SHP77 (cell line): ENCODE measurements at regions not wholly inside any gene's neighbourhood (a gene's known extent, or its start where the extent isn't known, plus 50 kb on each side); places are given as distances from the start of the nearest gene placed in this dataset.
A peak's percentile ranks its signal among the peaks of the same experiment; 100 is the strongest.

Experiments
- DNase-seq, 2 experiments: peaks; one replicate each; lab custom pipeline; 2025; lab: John Stamatoyannopoulos, UW

DNA sequence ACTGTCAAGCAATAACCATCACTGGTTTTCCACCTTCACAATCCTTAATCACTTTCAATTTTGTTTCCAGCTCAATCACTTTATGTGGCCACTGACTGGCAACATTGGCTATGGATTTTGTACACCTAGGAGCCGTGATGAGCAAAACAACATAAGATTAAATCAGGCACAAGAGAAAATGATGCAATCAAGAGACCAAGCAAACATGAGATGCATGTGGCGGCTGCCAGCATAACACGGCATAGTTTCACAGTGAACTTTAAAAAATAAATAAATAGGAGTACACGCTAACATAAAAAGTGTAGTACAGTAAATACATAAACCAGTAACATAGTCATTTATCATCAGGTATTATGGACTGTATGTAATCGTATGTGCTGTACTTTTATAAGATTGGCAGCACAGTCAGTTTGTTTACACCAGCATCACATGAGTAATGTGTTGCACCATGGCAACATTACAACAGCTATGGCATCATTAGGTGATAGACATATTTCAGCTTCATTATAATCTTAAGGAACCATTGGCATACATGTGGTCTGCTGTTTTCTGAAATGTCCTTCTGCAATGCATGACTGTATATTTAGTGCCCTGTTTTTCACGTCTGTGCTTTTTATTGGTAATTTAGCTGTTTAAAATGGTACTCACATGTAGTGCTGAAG, 83.3 kb upstream of the PRDM11 start:
- DNase-seq: no peak

DNA sequence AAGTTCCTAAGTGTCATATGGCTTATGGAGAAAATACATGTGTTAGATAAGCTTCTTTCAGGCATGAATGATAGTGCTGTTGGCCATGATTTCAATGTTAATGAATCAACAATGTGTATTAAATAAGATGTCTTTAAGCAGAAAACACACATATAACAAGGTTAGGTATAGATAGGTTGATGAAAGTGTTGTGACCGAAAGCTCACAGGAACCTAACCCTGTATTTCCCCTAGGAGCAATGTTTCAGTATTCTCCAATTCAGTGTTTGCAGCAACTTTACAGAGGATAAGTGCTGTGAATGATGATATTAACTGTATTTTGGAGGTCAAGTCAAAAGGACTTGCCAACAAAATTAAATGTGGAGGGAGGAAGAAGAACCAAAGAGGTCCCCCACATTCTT, 82.8 kb upstream of the PRDM11 start:
- no peak for DNase-seq

DNA sequence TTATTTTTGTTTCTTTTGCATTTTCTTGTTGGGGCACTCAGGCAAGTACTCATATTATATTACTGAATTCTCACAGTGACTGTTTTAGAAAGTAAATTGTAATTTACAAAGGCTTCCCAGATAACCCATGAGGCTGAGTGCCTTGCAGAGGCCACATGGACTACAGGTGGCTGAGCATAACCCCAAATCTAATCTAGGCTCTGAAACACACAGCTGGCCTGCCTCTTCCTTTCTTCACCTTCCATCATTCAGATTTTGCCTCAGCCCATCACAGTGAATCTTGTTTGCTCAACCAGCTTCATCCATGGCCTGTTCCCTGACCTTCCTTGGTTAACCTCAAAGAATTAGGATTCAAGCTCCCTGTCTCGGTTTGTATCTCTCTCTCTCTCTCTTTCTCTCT, 78.5 kb upstream of the PRDM11 start:
- no peak for DNase-seq

DNA sequence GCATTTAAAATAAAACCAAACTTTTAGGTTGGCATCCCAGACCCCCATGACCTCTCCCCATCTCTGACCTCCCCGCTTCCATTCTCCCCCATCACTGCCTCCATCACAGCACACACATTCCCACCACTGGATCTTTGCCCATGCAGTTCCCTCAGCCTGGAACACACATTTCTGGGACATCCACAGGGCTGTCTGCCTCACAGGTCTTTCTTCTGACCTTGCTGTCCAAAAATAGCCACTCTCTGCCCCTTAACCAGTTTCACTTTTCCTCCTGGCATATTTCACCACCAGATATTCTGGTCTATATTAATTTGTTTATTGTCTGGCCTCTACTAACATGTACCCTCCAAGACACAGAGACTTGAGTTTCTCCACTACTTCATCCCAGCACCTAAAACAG, 75.2 kb upstream of the PRDM11 start:
- no peak for DNase-seq

DNA sequence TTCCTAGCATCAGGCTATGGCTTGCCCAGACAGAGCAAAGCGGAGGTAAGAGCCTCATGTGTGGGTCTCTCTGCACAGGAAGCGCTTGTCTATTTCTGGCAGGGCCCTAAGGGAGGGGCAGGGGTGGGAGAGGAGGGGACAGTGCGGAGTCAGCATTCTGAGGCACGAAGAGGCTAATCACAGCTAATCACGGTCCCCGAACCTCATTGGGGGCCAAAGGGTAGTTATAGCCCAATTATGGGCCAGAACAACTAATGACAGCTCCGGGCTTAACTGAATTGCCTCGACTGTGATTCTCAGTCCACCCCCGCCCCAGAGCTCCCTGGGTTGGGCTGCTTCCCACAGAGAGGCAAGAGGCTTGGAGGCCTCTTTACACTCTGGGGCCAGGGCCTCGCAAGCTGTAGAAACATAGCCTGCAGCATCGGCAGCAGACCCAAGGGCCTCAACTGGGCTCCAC, 72.7 kb upstream of the PRDM11 start:
- DNase-seq: no peak

DNA sequence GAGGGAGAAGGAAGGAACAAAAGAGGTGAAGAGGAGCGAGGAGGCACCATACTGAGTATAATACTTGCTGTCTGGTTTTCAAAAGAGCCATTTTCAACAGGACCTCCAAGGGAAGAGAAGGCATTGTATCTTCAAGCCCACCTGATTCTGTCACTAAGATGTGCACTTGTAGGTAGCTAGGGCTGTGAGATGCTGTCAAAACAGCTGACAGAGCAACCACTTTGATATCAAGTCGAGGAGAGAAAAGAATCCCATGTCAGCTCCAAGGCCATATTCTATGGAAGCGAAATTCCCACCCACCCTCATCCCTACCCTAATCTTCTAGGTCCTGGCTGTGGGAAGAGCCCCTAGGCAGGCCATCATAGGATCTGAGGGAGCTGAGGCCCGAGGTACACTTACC, 70.9 kb upstream of the PRDM11 start:
- no peak for DNase-seq

DNA sequence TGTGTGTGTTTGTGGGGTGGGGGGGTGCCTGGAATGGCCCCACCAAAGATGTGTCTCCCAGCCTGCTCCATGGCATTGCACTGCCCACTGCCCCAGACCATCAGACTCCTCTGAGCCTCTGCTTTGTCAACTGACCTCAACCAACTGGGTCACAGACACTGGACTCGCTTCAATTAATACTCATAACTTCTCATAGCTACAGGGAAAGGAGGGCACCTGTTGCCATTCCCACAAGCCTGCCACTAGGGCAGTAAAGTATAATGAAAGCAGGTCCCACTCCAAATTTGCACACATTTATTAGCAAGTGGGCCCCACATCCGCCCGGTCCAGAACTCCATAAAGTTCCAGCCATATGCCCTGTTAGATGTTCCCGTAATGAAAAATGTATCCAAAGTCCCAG, 70.5 kb upstream of the PRDM11 start:
- DNase-seq: no peak

DNA sequence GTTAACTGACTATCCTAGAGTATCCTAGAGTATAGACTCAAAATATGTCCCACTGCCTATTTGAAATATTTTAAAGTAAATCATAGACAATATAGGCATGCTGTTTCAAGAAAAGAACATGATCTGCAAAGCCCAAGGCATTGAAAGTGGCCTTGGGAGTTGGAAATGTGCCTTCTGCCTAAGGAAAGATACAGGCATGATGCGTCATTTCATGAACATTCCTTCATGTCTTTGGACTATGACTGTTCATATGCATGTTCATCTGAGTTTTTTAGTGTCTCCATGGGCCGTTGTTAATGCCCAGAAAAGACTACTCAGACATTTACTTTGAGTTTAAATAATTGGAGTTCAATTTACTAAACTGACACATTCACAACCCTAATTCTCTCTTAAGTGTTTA, 69.7 kb upstream of the PRDM11 start:
- no peak for DNase-seq

DNA sequence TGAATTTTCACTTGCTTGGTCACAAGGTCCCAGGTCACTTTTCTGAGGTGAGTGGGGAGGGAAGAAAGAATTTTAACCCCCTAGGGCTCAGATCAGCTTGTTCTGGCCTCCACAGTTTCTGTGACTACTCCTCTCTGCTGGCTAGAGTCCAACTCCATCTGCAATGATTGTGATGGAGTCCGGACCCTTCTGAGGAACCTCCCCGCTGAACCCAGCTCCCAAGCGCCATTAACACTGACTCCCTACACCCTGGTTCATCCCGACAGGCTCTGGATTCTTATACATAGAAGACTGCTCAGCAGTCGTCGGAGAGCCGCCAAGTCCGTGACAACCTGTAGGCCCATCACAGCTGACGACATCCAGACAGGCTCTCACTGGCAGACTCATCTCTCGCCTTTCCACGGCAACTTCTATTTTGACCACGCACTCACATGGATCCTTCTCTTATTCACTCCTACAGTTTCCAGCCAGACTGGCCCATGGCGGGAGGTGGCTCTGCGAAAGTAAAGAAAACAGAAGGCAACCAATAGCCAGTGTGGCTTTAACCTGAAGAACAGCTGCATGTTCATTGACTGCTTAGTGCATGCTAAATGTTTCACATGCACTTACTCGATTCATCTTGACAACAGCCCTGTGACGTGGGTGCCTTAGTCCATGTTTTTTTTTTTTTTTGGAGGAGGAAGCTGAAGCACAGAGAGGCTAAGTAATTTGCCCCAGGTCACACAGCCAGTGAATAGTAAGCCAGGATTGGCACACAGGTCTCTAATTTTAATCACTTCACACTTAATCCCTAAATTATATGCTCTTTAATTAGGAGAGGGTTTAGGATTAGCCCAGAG, 68.0 kb upstream of the PRDM11 start:
- no peak for DNase-seq

DNA sequence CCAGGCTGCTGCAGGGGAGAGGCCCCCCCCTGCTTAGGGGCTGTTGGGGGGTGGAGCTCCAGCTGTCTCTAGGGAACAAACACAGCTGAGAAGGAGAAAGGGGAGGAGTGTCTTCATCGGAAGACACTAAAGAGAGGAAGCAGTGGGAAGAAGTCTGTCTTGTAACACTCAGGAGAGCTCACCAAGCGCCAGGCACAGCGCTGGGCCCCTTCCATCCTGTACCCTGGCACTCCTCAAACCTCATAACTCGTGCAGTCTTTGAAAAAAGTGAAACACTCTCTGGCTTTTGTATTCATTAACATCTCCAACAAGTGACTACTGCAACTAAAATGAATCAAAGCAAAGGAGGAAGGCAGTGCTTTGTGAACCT, 67.4 kb upstream of the PRDM11 start:
- DNase-seq: no peak

DNA sequence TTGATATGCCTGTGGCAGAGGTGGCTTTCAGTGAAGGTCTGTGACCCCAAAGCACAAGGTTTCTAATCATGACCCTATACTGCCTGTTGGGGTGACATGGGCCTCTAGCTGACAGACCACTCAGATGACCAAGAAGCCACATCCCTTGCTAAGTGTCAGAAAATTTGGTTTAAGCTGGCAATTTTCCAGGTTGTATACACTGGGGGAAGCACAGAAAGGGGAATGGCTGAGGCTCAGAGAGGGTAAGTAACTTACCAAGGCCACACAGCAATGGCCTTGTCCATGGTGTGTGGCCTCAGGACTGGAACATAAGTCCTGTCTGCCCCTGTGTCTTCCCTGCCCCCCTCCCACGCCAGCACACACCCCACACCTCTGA, 66.9 kb upstream of the PRDM11 start:
- DNase-seq: no peak

DNA sequence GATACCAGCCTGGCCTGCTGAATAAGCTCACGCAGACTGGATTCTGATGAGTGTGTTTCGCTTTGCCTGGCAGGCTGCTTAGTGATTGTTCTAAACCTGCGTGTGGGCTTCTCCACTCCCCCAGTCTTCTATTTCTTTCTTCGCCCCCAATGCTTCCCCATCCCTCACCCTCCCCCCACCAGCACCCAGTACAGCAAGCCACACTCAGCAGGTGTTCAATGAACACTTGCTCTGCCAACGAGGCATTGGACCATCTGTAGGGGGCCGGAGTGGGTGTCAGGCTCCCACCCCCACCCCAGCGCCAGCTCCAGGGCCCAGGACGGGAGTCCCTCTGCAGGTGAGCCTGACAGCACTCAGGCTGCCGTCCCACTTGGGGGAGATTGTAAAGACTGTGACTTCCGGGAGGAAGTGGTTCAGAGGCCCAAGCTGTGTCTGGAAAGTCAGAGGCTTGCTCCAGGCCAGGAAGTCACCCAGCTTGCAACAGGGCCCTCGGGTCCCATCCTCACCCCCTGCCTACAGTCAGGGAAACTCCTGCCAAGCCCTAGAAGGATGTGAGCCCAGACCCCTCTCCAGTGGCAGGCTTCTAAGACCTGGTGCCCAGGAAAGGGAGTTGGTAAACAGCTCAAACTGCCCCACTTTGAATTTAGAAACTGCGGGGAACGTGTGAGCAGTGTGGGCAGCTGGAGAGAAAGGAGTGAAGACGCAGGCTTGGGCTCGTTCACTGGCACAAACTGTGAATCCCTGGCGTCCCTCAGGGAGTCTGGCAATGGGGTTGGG, 66.3 kb upstream of the PRDM11 start:
- DNase-seq: no peak

DNA sequence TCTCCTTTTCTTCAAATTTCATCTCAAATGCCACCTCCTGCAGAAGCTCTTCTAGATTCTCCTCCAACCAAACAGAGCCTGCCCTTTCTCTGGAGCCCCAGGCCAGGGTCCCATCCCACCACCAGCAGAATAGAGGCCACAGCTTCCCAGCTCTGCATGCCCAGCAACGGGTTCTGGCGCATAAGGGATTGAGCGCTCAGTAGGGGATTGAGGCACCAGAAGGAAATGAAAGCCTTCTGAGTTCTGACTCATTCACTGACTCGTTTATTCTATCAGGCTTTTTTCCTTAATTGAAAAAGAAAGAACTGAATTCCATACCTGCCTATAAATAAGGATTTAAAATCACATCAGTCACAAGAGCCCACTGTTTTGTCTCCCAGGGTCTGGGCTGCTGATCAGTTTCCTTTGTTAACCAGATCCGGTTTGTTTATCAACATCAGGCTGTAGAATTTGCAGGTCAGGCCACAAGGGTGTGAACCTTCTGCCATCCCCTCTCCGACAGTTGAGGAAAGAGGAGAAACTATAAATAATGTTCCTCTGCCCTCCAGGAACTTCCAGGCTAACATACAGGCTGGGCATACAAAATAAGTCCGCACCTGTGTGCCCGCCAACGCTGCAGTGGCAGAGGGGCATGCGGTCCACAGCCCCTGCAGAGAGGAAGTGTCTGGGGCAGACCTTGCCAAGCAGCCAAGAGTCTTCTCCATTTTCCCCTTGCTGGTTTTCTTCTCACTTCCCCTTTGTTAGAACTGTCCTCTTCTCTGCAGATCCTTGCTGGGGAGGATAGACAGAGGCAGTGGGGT, 63.5 kb upstream of the PRDM11 start:
- DNase-seq: no peak

DNA sequence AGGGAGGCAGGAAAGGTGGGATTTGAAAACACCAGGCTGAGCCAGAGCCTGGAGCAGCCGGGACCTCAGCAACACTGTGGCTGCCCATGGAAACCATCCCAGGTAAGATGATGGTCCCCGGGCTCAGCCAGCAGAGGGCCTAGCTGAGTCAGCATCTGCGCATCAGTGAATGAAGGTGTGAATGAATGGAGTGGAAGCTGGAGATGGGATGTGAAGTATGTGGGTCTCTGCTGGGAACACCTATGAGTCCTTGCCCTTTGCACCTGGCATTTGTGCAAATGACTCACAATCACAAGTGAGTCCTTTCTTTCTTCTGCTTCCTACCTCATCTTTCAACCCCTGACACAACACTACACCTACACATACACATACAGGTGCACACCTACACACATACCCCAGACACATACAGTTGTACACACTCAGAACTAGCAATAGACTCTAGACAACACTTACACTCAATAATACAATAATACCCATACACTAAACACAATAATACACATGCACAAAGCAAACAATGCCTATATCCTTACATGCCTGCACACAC, 62.8 kb upstream of the PRDM11 start:
- DNase-seq: peak in 1 of 2 experiments; percentile 46

DNA sequence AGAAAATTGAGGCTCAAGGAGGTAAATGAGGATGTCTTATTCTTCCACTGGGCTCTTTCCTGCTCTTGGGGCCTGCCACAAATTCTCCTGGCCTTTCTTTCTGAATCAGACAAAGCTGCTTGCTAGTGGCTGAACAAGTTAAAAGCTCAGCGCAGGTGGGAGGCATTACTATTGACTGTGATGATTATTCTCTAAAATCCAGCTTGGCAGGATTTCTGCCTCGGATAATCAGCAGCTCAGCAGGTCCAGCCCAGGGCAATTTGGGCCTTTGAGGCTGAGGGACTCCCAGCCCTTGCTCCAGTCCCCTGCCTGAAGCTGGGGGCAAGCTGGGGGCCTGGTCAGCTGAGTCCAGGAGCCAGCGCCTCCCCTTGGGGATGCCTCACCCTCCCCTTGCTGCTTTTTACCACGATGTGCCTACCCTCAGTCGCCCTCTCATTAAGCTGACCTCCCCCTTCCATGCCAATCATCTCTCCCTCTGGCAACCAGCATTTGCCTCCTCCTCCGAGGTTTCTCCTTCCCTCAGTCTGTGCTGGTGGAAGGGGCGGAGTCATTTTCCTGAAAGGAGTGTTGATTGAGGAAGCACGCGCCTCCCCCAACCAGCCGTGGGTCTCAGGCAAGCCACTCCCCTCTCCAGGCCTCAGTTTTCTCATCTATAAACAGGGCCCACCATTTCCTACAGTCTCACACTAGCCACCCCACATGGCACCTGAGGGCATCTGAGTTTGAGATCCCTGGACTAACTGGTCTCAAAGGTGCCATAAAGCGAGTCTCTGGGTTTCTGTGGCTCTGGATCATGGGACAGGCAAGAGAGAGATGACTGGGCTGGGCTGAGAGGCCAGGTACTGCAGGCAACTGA, 60.6 kb upstream of the PRDM11 start:
- no peak for DNase-seq

DNA sequence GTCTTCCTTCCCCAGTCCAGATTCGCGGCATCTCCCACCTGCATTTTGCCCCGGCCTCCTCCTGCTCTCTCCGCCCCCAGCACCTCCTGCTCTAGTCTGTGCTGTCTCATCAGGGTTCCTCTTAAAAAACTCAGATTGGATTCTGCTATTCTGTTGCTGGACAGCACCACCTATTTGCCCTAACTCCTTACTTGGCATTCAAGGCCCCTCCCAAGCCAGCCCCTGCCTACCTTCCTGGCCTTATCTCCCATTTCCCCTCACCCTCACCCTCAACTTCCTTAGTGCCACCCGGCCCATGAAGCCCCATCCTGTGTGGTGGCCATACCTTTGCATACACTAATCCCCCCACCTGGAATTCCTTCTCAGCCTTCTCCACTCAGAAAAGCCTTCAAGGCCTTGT, 59.9 kb upstream of the PRDM11 start:
- no peak for DNase-seq

DNA sequence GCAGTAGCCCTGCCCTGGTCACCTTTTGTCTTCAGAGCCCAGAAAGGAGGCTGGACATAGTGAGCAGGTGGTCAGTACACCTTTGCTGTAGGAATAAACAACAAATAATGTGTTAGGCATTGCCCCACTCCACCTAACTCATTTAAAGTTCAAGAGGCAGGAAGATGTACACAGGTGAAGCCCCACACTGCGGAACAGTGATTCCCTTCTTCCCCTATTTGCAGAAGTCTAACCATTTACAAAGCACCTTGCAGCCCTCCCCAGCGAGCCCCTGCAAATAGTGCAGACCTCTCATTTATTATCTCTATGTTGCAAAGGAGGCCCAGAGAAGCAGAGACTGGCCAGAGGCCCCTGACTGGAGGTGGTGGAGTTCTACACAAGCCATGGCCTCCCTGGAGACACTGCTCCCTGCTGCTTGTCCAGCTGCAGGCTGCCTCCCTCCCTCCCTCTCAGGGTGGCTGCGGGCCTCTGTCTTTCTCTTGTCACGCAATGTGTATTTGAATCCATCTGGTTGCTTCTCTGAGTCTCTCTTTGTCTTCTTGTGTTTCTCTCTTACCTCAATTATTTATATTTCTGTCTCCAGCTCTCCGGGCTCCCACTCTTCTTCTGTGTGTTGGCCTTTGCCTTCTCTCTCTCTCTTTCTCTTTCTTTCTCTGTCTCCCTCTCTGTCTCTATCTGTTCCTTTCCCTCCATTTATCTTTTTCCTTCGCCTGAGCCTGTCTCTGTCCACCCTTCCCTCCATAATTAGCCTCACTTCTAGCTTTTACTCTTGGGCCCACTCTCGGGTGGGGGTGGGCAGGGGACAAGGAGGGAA, 59.1 kb upstream of the PRDM11 start:
- peak; percentile 40 to 66 for DNase-seq

DNA sequence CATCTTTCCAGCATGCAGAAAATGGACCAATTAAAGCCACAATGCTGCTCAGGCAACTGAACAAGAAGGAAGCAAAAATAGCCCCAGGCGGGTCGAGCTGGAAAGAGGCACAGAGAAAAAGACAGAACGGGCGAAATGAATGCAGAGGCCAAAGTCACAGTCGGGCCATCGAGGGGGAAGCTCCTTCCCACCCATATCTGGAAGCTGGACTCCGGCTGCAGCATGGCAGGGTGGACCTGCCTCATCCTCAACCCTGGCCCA, 58.6 kb upstream of the PRDM11 start:
- DNase-seq: no peak

DNA sequence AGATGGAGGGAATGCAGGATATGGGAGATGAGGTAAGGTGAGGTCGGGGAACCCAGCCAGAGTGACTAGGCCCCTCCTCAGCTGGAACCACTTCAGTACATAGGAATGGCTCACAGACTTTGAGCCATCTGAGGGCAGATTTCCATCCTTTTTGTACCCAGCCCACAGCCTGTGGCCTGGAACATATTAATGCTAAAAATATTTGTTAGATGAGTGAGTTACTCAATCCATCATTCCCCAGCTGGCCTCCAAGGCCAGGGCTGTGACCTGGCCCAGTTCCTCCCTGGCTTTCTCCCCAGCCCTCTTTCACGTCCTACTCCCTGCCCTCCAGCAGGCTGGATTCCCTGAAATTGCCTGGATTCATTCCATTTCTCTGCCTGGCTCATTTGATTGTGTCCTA, 57.2 kb upstream of the PRDM11 start:
- DNase-seq: no peak
